Ishikawa (cell line): ENCODE measurements at regions not wholly inside any gene's neighbourhood (a gene's known extent, or its start where the extent isn't known, plus 50 kb on each side); places are given as distances from the start of the nearest gene placed in this dataset.

Source experiments
- CEBPB ChIP-seq: IDR thresholded peaks from 2 replicates; pipeline ENCODE4 v1.6.1; 2012
- CREB1 ChIP-seq: IDR thresholded peaks from 2 replicates; pipeline ENCODE4 v1.6.1; 2012; ENCODE audit warnings: low read depth
- EGR1 ChIP-seq: IDR thresholded peaks from 2 replicates; pipeline ENCODE4 v1.6.1; 2012
- EP300 ChIP-seq: IDR thresholded peaks from 2 replicates; pipeline ENCODE4 v1.6.1; 2012; ENCODE audit warnings: borderline replicate concordance
- FOXM1 ChIP-seq: IDR thresholded peaks from 2 replicates; pipeline ENCODE4 v1.6.1; 2012; ENCODE audit warnings: low read depth, borderline replicate concordance
- NFIC ChIP-seq: IDR thresholded peaks from 2 replicates; pipeline ENCODE4 v1.6.1; 2012
- RAD21 ChIP-seq: IDR thresholded peaks from 2 replicates; pipeline ENCODE4 v1.6.1; 2012; ENCODE audit warnings: low read depth
- TAF1 ChIP-seq: IDR thresholded peaks from 2 replicates; pipeline ENCODE4 v1.6.1; 2012; ENCODE audit warnings: low read depth, mild to moderate bottlenecking
- TCF12 ChIP-seq: IDR thresholded peaks from 2 replicates; pipeline ENCODE4 v1.6.1; 2012; ENCODE audit warnings: low read depth
- TEAD4 ChIP-seq: IDR thresholded peaks from 2 replicates; pipeline ENCODE4 v1.6.1; 2012
- YY1 ChIP-seq: IDR thresholded peaks from 2 replicates; pipeline ENCODE4 v1.6.1; 2012; ENCODE audit warnings: low read depth
- ZBTB7A ChIP-seq: IDR thresholded peaks from 2 replicates; pipeline ENCODE4 v1.6.1; 2012; ENCODE audit warnings: low read depth
- TF ChIP-seq, protein P1 (sequence below): IDR thresholded peaks from 2 replicates; pipeline ENCODE4 v1.6.1; 2012; ENCODE audit warnings: low read depth, mild to moderate bottlenecking
- TF ChIP-seq, protein P2 (sequence below): IDR thresholded peaks from 2 replicates; pipeline ENCODE4 v1.6.1; 2012
- TF ChIP-seq, protein P3 (sequence below): IDR thresholded peaks from 2 replicates; pipeline ENCODE4 v1.6.1; 2012

DNA sequence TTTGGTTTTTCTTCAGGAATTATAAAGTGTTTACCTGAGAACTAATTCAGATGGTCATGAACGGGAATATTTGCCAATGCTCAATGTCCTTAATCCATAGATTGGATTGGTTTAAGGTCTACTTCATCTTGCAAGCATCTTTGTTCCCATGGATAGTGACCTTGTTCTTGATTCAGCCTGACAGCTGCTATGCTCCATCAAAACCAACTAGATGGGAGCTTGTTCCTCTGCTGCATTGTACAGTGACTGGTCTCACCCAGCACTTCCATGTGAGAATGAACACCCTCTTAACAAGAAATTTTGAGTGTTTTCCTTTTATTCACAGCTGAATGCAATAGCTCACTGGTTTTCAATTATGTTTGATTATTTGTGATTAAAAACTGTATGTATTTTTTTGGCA is 312.6 kb upstream of the ACTBL2 start:
- no peak for TF ChIP-seq ZBTB7A
- TF ChIP-seq RAD21: no peak
- TF ChIP-seq, protein P1, sequence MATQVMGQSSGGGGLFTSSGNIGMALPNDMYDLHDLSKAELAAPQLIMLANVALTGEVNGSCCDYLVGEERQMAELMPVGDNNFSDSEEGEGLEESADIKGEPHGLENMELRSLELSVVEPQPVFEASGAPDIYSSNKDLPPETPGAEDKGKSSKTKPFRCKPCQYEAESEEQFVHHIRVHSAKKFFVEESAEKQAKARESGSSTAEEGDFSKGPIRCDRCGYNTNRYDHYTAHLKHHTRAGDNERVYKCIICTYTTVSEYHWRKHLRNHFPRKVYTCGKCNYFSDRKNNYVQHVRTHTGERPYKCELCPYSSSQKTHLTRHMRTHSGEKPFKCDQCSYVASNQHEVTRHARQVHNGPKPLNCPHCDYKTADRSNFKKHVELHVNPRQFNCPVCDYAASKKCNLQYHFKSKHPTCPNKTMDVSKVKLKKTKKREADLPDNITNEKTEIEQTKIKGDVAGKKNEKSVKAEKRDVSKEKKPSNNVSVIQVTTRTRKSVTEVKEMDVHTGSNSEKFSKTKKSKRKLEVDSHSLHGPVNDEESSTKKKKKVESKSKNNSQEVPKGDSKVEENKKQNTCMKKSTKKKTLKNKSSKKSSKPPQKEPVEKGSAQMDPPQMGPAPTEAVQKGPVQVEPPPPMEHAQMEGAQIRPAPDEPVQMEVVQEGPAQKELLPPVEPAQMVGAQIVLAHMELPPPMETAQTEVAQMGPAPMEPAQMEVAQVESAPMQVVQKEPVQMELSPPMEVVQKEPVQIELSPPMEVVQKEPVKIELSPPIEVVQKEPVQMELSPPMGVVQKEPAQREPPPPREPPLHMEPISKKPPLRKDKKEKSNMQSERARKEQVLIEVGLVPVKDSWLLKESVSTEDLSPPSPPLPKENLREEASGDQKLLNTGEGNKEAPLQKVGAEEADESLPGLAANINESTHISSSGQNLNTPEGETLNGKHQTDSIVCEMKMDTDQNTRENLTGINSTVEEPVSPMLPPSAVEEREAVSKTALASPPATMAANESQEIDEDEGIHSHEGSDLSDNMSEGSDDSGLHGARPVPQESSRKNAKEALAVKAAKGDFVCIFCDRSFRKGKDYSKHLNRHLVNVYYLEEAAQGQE: no peak
- no peak for TF ChIP-seq EP300
- TF ChIP-seq FOXM1: no peak
- TF ChIP-seq TEAD4: no peak
- TF ChIP-seq, protein P2, sequence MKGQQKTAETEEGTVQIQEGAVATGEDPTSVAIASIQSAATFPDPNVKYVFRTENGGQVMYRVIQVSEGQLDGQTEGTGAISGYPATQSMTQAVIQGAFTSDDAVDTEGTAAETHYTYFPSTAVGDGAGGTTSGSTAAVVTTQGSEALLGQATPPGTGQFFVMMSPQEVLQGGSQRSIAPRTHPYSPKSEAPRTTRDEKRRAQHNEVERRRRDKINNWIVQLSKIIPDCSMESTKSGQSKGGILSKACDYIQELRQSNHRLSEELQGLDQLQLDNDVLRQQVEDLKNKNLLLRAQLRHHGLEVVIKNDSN: no peak
- TF ChIP-seq TAF1: no peak
- no peak for TF ChIP-seq CREB1
- no peak for TF ChIP-seq EGR1
- no peak for TF ChIP-seq YY1
- no peak for TF ChIP-seq NFIC
- TF ChIP-seq TCF12: no peak

DNA sequence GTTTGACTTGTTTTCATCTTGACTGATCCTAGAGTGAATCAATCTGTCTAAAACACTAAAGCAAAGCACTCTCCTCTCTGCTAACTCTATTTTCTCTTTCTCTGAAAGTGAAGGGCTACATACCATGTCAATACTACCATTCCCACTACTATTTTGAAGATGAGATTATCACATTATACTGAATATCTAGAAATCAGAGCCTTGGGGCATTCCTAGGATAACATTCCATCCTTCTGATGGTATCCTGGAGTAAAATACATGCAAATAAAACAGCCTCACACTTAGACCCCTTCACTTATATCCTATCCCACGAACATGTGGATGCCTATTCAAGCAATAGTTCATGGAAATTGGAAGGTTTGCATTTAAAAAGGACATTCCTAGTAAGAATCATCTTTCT is 309.3 kb upstream of the ACTBL2 start:
- TF ChIP-seq, protein P2: no peak
- TF ChIP-seq CREB1 (no peak), EP300 (no peak), ZBTB7A (no peak)

DNA sequence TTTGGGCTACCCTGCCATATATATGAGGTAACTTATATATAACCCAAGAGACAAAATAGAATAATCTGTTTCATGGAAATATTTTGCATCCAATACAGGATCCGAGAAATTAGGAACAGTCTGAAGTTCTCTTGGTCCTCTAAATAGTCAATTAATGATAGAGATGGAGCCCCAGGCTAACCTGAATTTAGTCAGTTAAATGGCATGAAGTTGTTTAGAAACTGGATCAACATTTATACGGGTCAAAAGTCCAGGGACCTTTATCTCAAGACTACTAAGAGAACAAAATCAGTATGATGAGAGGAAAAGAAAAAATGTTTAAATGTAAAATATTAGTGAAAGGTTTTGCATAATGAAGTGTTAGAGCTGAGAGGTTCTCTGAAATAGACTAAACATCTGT is 303.3 kb upstream of the ACTBL2 start:
- TF ChIP-seq CEBPB (no peak), EGR1 (no peak)

DNA sequence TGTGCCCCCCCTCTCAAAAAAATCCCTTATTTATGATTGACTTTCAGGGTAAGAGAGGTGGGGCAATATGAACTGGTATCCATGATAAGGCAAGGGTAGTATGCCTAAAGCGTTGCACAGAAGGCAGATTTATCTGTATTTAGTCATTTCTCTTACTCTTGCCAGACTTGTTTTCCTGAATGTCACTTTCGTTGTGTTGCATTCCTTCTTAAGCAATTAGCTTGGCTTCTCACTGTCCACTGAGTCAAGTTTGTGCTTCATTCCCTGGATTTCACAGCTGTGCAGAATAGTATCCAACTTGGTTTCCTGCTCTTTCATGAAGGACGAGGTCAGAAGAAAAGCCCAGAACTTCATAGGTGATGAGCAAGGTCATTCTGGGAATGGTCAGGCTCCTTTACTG is 301.5 kb upstream of the ACTBL2 start:
- TF ChIP-seq ZBTB7A (no peak), TCF12 (no peak), EGR1 (no peak), FOXM1 (no peak), NFIC (no peak), YY1 (no peak), CEBPB (no peak), EP300 (no peak), RAD21 (no peak), CREB1 (no peak), TEAD4 (no peak), TAF1 (no peak)
- TF ChIP-seq, protein P1: no peak
- TF ChIP-seq, protein P3, sequence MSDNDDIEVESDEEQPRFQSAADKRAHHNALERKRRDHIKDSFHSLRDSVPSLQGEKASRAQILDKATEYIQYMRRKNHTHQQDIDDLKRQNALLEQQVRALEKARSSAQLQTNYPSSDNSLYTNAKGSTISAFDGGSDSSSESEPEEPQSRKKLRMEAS: no peak
- TF ChIP-seq, protein P2: no peak

DNA sequence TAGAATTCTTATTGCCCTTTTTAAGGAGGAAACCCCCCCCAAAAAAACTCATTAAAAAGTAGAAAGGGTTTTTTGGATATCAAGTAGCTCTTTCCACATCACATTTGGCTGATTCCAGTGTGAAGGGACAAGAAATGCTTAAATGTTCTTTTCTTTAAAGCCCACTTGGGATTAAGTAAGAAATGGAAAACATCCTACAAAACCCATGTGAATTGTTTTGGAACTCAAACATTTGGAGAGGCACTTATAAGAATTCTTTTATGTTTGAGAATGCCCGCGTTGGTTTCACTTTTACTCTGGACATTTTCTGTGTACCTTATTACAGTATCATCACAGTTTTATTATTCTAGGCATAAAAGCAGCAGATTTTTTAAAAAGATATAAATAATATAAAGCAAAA is 301.1 kb upstream of the ACTBL2 start:
- TF ChIP-seq EP300 (no peak), RAD21 (no peak), TCF12 (no peak), NFIC (no peak)

DNA sequence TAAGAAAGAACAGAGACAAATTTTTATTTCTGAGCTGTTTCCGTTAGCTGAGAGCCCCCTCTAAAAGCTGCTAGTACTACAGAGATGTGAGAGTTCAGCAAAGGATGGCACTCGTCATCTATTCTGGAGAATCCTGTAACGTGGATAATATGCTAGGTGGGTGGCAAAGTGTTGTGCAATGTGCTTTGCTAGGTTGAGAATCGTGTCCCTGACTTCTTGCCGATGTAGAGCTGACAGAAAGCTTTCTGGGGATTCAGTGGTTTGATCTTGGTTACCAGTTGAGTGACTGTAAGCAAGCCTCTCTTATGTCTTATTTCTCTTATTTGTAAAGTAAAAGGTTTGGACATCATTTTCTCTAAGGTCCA is 298.3 kb upstream of the ACTBL2 start:
- no peak for TF ChIP-seq TEAD4

DNA sequence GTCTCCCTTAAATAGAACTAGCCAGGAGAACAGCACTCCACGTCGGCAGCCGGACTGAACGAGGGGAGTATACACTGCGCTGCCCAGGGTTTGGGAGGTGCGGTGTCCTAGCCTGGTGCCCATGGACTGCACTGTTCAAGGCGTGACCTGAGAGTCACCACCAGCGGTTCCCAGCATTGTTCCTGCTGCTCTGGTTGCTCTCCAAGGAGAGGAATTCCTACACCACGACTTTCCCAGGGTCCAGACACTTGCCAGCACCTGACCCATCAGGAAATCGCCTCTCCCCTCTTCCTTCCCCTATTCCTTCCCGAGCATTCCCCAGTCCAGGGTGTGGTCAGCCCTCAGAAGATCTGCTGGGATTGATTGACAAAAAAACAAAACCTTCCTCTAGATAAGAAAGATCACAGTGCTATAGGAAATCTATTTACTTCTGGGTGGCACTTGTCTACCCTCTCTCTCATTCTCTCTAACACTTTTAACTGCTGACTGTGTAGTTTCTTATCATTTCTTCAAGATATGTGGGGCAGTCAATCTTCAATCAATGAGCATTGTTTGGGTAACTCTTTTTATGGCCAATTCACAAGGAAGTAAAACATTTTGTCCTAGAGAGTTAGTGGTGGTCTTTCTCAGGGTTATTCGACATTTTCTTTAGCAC is 297.8 kb upstream of the ACTBL2 start:
- TF ChIP-seq EGR1 (no peak), EP300 (no peak), FOXM1 (no peak), CREB1 (no peak), TCF12 (no peak)
